HG03095 (cell line): ENCODE measurements at regions not wholly inside any gene's neighbourhood (a gene's known extent, or its start where the extent isn't known, plus 50 kb on each side); places are given as distances from the start of the nearest gene placed in this dataset.
A peak's percentile ranks its signal among the peaks of the same experiment; 100 is the strongest.

ENCODE experiments used
- ATAC-seq: cut with Tn5 transposase; IDR thresholded peaks from one replicate; pipeline ENCODE4 v1.9.1; 2021; ENCODE audit warnings: moderate library complexity; ENCODE audit not compliant: unreplicated experiment

- no peak for ATAC-seq
Observed at GRCh38 chr7:50209461-50210135, 94.9 kb upstream of the IKZF1 start.

- ATAC-seq: no peak
Observed at GRCh38 chr7:50208378-50208982, 96.0 kb upstream of the IKZF1 start.

GRCh38 chr7:50207686-50208255 is 96.7 kb upstream of the IKZF1 start:
- no peak for ATAC-seq

GRCh38 chr7:50207251-50207564 is 97.3 kb upstream of the IKZF1 start:
- ATAC-seq: no peak

DNA sequence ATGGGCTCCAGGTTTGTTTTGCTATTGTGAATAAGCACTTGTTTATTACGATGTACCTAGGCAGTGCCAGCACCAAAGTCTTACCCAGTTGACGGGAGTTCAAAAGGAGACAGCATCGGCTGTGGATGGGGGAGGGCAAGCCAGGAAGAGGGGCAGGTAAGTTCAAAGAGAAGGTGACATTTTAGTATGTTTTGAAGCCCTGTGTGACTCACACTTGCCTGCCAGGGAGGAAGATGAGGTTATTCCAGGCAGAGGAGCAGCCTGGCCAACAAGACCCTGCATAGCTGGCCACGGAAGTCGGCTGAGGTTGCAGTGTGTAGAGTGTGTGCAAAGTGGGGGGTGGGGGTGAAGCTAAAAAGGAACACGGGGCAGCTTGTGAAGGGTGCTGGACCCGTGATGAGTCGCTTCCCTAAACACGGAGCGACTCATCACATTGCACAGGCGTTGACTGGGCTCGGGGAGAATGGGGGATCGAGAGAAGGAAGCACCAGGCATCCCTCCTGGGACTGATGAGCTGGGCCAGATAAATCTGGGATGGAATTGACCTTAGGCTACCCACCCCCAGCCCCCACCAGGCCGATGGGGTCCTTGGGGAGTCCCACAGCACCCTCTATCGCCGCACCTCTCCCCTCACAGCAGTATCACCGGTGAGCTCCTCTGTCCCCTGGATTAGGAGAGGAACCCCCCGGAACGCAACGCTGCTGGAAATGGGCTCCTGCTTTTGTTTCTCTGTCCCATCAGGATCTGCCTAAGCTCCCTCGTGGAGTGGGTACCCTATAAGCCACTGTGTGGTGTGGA is 97.9 kb upstream of the IKZF1 start:
- ATAC-seq: no peak

DNA sequence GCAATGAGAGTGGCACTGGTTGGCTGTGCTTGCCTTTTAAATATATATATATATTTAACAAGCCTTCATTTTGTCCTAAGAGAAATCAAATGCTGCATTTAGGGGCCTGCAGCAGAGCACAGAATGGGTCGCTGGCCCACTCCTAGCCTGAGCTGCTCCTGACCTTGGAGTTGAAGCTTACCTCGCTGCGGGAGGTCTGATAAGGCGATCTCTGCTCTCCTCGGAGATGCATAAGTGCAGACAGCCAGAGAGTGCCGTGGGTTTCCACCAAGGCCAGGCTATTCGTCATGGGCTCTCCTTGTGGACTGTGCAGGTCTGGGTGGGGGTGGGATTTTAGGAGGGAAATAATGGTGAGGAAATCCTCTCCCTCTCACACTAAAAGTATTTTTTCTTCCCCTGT is 99.5 kb upstream of the IKZF1 start:
- no peak for ATAC-seq

DNA sequence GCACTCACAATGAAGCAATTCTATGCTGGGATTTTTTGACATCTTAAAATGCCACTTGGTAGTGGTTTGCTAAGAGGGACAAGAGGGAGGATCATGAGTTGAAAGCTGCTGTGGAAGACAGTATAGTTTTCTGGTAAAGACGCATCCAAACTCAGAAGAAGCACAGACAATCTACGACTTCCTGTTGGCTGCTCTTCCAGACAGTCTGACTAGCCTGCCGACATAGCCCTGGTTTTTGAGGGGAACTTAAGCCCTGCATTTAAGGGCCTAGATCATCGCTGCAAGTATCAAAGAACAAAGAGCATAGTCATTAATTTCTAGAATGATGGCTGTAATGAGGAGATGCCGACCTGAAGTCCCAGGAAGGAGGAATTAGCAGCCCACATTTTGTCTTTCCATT is 99.9 kb upstream of the IKZF1 start:
- ATAC-seq: no peak

DNA sequence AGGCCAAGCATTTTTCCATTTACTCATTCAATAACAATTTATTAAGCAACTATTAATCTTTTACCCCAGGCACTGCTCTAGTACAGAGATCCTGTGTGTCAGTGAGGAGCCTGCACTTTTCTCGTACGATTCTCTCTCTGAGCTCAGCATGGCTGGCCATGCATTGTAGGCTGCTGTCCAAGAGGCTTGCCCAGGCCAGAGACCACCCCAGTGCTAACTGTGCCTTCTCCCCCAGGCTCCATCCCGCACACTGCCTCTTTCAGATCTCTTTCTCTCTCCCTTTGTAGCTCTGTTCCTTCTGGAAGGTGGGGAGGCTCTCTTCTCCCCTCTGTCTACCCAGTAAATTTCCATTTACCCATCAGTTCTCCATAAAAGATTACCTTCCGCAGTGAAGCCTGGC is 101.0 kb upstream of the IKZF1 start:
- ATAC-seq: no peak

- no peak for ATAC-seq
Observed at GRCh38 chr7:50202052-50202555, 102.4 kb upstream of the IKZF1 start.

- ATAC-seq: no peak
Observed at GRCh38 chr7:50199824-50200223, 104.7 kb upstream of the IKZF1 start.

- ATAC-seq: peak; percentile 74
Observed at GRCh38 chr7:50197549-50197948, 104.5 kb upstream of the ZPBP start.

DNA sequence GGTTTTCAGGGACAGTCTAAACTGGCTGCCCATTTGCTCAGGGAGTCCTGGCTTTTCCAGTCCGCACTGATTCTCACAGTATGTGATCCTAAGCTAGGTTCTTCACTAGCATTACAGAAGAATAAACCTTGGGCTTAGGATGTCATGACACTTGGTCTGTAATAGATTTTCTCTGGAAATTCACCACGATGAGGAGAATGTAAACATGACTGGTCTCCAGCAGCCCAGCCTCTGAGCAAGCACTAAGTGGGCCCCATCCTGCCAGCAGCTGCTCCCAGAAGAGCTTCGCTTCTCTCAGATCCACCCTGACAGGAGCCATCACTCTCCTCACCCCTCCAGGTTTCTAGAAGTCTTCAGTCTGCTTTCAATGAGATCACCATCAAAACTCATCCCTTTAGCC is 103.7 kb upstream of the ZPBP start:
- no peak for ATAC-seq

DNA sequence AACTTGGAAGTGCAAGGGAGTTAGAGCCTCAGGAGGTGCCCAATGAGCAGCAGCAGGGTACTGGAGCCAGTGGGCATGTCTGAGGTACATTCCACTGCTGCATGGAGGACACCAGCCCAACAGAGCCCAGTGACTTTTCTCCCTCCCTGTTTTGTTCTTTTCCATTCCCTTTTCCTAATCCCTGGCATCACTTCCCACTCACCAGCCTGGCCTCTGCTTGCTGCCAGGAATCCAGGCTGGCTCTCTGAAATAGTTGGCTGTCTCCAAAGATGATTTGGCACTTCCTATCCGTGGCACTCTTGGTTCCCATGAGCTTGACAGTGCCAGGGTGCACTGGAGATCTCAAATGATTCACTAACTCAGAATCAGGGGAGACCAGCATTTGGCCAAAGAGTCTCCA is 97.7 kb upstream of the ZPBP start:
- ATAC-seq: no peak

- no peak for ATAC-seq
Observed at GRCh38 chr7:50189371-50189770, 96.3 kb upstream of the ZPBP start.

GRCh38 chr7:50185951-50186682 is 93.1 kb upstream of the ZPBP start:
- no peak for ATAC-seq

GRCh38 chr7:50185208-50185607 is 92.2 kb upstream of the ZPBP start:
- ATAC-seq: no peak

- no peak for ATAC-seq
Observed at GRCh38 chr7:50184271-50184990, 91.4 kb upstream of the ZPBP start.

DNA sequence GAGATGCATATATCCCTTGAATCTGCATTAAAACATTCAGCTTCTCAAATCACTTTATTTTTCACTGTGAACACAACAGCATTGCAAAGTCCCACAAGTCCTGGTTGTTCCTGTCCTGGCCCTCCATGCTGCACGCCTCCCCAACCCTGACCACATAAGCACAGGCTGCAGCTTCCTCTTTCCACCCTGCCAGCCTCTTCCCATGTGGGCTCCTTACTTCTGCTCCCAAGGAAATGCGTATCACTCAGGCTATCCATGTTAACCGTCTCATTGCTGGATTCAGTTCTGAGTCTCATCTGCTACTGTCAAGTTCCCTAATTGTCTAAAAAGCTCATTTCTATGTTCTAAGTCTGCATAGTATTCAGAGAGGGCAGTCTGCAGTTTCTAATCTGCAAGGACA is 89.7 kb upstream of the ZPBP start:
- no peak for ATAC-seq

GRCh38 chr7:50181081-50181480 is 88.0 kb upstream of the ZPBP start:
- ATAC-seq: no peak

DNA sequence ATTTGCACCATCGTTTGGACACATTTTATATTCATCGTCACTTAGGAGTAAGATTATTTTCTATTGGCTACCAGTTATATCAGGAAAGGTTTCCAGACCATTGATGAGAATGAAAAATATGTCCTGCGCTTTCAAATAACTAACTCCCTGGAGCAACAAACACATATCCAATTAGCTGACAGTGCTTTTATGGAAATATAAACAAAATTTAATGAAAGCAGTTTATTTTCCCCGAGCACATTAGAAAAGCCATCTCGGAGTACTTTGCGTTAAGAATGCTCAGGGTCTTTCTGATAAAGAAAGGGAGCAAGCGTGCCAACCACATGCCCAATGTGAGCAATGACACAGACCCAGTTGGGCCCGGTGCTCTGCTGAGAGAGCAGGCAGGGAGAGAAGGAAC is 85.1 kb upstream of the ZPBP start:
- no peak for ATAC-seq

DNA sequence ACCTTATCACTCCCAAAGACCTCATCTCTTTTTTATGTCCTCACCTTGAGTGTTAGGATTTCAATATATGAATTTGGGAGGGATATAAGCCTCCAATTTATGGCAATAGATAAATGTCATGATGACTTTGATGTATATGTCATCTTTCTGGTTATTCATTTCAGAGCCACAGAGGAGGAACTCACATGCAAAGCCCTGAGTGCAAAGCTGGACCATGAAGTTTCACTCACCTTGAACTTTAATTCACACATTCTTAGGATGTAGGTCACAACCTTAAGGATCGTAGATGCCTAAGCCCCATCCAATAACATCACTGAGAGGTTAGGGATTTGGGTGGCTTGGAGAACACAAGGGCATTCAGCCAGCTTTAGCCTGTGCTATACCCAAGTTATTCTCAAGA is 81.9 kb upstream of the ZPBP start:
- no peak for ATAC-seq
